Activated CD4-positive, alpha-beta T cell treated with anti-CD3 and anti-CD28 coated beads, Interleukin-10, Interleukin-2, amounts not matched to agents 100 ng/mL and 50 ng/mL, durations not matched to agents 16 hours and 8 hours (primary cell): ENCODE measurements at regions not wholly inside any gene's neighbourhood (a gene's known extent, or its start where the extent isn't known, plus 50 kb on each side); places are given as distances from the start of the nearest gene placed in this dataset.
"Not testable (repeated sequence)": the region's sequence is repeated elsewhere in the genome, so short reads cannot be mapped to it uniquely, and the experiment has no call there.

Experiments used
- DNase-seq: peaks from one replicate; pipeline ENCODE4 v3.0.0-alpha.2; 2020

DNA sequence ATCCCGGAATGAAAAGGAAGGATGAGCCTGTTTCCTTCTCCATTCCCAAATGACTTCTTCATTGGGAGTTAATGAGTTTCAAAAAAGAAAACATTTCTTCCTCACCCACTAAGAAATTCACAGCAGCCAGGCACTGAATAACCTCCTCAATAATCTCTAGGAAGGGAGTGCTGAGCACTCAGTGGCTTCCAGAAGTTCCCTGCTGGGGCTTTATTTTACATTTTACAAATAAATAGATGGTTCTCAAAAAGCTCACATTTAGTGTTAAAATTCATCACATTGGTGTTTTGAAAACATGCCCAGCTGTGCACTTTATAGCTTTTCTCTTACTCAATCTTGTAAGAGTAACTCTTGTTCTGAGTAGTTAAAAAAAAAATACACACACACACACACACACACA, 148.9 kb upstream of the PFKP start:
- DNase-seq = no peak

DNA sequence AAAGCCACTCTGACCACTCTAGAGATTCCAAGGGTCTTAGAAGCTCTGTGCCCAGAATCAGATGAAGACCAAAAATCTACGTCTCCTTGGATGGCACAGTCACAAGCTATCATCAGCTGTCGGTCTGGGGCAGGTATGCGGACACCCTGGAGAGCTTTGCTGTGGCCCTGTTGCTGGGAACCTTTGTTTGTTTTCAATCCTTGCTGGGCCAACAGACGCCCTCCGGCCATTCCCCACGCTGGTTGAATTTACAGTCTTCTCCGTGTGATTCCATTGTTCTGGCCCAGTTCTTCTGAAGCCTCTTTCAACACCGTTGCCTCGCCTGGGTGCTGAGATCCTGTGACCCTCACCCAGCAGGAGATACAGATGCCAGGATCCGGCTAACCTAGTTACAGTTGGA, 149.4 kb upstream of the PFKP start:
- no peak for DNase-seq

DNA sequence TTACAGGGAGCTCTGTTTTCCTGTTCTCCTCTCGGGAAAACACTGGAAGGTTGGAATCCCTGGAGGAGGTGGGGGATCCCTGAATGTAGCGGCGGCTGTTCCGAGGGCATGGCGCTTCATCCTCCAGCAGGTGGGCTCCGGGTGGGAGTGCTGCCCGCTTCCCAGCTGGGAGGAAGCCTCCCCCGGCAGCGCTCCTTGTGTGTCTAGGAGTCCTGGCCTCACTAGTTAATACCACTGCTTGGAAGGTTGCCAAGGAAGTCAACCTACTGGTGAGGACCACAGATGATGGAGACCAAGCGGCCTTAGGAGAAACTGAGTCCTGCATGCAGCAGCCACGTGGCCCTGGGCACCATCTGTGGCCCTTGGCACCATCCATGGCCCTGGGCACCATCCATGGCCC, 151.9 kb upstream of the PFKP start:
- no peak for DNase-seq

DNA sequence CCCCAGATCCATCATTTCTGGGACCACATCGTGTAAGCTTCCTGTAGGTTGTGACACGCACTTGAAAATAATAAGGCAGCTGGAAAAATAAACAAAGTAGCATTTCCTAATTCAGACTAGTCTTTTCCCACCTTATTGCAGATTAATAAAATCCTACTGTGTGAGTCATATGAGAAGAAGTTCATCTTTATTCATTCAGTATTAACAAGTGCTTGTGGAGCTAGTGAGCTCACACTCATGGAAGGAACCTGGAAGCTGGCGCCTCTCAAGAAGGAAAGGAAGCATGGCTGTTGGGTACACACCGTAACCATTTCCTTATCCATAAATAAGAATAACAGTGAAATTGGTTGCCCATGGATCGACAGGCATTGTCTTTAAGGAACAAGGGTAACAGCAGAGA, 152.6 kb upstream of the PFKP start:
- no peak for DNase-seq

DNA sequence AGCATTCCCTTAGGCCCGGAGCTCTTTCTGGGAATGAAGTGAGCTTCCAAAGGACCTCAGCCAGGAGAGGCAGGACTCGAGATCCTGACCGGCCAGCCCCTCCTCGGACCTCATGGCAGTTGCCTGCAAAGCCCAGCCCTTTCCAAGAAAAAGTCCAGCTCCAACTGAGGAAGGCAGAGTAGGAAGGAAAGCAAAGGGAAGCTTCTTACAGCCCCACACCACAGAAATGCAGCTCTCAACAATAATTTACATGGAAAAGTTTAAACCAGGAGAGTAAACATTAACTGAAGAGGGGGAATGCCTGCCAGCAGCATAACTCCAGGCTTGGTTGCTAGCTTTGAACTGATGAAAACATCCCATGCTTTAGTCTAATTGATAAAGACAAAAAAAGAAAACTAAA, 153.9 kb upstream of the PFKP start:
- DNase-seq = no peak

GRCh38 chr10:2910656-2911055, 156.7 kb upstream of the PFKP start:
- DNase-seq = no peak

- no peak for DNase-seq
These were observed 157.4 kb upstream of the PFKP start for GRCh38 chr10:2909921-2910320.

GRCh38 chr10:2908851-2909630, 158.3 kb upstream of the PFKP start:
- peak; percentile 65 for DNase-seq

- DNase-seq = no peak
These were observed 160.4 kb upstream of the PFKP start for GRCh38 chr10:2906974-2907373.

DNA sequence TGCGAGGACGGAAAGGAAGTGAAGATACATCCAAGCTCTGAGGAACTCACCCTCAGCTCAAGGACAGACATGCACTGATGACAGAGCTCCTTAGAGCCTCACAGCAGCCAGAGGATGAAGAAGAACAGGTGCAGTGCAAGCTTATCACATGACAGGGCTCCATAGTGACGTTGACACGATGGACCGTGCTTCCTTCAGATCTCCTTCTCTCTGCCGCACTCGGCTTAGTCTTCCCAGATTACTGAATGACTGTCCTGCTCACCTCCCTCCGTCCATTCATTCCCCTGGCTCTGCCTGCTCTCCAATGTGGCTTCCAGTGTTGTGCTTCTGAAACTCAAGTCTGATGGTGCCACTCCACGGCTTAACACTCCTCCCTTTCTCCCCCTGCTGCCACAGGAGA, 161.5 kb upstream of the PFKP start:
- no peak for DNase-seq

DNA sequence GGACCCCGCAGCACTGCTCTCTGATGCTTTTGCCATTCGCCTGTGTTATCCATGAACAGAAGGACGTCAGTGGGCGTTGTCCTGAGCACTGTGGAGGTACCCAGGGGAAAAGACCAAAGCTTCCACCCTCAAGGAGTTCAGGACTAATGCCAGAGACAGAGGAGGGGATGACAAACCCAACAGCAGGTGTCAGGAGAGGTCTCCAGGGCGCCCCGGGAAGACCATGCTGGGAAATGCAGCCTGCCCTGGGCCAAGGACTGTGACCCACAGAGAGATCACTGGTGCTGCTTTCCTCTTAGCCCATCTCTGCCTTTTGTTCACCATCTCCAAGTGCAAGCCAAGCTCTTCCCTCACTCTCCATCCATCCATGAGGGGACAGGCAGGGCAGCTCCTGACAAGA, 166.8 kb upstream of the PFKP start:
- DNase-seq = no peak

DNA sequence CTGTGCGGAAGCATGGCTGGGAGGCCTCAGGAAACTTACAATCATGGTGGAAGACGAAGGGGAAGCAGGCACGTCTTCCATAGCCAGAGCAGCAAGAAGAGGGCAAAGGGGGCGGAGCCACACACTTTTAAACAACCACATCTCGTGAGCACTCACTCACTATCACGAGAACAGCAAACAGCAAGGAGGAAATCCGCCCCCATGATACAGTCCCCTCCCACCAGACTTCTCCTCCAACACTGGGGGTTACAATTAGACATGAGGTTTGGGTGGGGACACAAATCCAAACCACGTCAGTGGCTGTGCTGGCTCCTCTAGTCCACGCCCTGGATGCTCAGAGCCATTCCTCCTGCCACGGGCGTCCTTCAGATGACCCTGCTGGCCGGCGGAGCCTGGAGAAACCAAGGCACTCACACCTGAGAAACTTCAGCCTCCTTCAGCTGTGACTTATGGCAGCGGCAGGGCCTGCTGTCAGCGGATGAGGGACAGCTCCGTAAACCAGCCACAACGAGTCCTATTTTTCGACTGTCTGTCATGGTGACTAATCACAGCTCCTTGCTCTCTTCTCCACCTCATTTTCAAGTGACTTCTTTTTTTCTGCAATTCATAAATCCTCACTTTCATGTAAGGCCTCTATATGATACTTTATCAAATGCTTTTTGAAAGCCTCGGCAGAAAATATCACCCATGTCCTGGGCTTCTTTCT, 167.9 kb upstream of the PFKP start:
- no peak for DNase-seq

GRCh38 chr10:2898509-2898860, 168.9 kb upstream of the PFKP start:
- DNase-seq = no peak

- peak; percentile 71 for DNase-seq
These were observed 169.5 kb upstream of the PFKP start for GRCh38 chr10:2897619-2898508.

GRCh38 chr10:2896334-2896733, 171.0 kb upstream of the PFKP start:
- DNase-seq = not testable (repeated sequence)

DNA sequence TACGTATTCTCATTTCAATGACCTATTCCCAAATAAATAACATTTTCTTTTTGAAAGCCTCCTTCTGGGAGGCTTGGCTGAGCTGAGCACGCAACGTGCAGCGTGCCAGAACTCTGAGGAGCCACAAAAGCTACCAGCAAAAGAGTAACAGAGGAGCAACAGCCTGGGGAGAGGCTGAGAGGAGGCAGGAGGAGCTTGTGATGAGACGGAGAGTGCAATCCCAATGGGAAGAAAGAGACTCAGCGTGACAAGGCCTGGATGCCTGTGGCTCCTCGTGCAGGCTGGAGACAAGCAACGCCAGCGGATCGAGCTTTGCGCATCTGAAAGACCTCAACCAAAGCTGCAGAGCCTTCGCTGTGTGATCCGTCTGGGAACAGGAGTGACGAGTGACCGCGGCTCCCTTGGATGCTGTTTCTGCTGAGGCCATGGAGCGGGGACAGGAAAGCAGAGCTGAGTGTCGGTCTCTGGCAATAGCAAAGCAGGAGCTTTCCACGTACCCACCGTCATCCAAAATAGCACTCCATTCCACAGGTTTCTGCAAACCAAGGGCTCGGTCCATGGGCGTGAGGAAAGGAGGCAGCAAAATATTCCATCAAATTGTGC, 171.7 kb upstream of the PFKP start:
- DNase-seq = no peak

- no peak for DNase-seq
These were observed 173.4 kb upstream of the PFKP start for GRCh38 chr10:2893991-2894390.

DNA sequence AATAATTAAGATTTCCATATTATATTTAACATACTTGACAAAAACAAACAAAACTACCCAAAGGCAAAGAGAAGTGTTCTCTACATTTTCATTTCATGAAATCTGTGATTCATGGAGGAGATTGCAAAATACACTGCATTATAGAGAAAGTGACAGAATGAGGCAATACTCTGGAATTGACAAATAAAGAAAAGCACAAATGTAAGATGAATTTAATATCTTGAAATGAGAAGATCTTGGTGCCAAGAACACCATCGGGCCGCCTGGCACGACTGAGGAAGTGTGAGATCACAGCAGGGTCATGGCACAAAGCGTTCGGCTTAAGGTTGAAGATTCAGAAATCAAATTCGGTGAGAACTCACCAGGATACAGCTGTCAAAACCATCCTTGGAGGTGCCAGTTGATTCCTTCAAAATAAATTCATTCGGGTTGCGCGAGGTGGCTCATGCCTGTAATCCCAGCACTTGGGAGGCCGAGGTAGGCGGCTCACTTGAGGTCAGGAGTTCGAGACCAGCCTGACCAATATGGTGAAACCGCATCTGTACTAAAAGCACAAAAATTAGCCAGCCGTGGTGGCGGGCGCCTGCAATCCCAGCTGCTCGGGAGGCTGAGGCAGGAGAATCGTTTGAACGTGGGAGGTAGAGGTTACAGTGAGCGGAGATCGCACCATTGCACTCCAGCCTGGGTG, 174.0 kb upstream of the PFKP start:
- DNase-seq = peak; percentile 7

DNA sequence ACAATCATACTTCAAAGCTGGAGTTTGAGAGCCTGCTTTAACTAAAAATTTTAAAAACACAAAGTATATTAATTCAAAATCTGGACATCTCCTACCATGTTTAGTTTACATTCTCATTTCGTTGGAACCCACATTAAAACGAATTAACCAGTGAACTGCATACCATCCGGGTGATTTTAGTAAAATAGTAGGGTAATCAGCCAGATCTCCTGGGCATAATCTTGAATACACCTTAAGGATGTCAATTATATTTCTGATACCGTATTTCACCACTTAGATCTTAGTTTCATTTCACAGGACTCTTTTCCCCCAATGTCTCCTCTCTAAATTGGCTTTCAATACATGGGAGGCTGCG, 175.6 kb upstream of the PFKP start:
- no peak for DNase-seq

GRCh38 chr10:2891073-2891769, 176.1 kb upstream of the PFKP start:
- DNase-seq = peak; percentile 2

DNA sequence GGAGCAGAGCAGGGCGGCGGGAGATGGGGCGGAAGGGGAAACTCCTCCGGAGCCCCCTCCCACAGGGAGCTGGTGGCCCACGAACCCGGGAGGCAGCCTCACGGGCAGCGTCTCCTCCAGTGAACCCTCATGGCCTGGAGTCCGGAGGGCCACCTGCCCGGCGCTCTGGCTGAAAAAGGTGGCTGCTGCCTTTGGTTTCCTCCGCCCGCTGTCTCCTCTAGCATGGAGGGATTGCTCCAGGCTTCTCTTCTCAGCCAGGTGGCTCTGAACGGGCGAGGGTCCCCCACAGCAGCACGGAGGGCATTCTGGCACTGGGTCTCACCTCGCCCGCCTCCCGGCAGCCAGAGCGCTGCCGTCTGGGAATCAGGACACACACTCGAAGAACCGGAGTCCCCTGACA, 177.3 kb upstream of the PFKP start:
- no peak for DNase-seq

- DNase-seq = no peak
These were observed 178.8 kb upstream of the PFKP start for GRCh38 chr10:2888403-2889004.
